ENCODE measurements at regions not wholly inside any gene's neighbourhood (a gene's known extent, or its start where the extent isn't known, plus 50 kb on each side); places are given as distances from the start of the nearest gene placed in this dataset.

DNA sequence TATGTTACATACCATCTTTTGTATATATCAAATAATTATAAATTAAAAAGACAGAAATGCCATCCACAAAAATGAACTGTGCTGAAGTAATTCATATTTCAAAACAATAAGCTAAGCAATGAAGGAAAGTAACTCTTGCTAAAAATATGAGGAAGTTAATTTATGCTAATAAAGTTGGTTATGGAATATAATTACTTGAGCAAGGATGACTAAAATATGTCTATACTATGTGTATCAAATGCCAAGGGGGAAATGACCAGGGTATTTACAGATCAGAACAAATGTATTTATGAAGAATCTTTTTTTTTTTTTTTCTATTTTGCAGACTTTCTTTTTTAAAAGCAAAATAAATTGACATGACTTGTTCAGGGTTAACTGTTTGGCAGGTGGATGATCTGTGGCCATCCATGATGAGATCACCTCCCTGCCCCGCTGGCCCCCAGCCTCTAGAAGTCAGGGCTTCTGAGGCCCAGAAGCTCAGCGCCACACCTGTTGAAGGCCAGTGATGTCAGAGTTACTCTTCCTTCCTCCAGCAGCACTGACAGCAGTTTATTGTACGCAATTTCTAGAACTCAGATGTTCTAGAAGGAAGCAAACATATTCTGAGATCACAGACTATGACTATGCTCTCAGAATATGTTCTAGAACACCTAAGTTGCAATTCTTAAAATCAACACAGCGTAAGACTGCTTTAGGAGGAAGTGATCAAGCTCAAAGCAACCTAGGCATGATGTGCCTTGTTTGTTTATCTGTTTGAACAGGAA lies 196.1 kb upstream of the KLF14 start:
- no peaks in the 10 kb centered on the region for H3K9me3 ChIP-seq (ENCODE audit: control insufficient read depth, insufficient read depth, low read depth, low read length)
- POLR2A ChIA-PET, result no interaction called here
- no peaks in the 10 kb centered on the region for H3K36me3 ChIP-seq (ENCODE audit: control insufficient read depth in 2 of 2, insufficient read depth in 1 of 2, low read length in 2 of 2)
- H3K4me1 ChIP-seq (ENCODE audit: control insufficient read depth, insufficient read depth, low read length), result peaks cover 2% of the 10 kb centered on the region; the same call in 1 of the 2 replicates
- CTCF ChIA-PET, result interaction anchor here (0.6 to 1.2 kb wide), 5 partner anchors 9 to 362 kb away, joined by 3 to 6 read pairs (median 3); no protein-coding TSS in a partner anchor
- H3K27ac ChIP-seq (ENCODE audit: extremely low read depth, low read depth, low read length), result no peak overlapping the region
- H3K4me3 ChIP-seq (ENCODE audit: low read depth, low read length), result no peak overlapping the region
- no peak for TF ChIP-seq HOXA7 (CRISPR knock-in tag; IDR thresholded peaks at IDR 0.05; ENCODE audit: borderline replicate concordance)
- peak; percentile 97 for TF ChIP-seq SCRT2 (tag by site-specific recombination; IDR thresholded peaks at IDR 0.05)
- no peak for TF ChIP-seq ZNF558 (tag by site-specific recombination; IDR thresholded peaks at IDR 0.05)
- TF ChIP-seq SP3 (tag by site-specific recombination; IDR thresholded peaks at IDR 0.05), result no peak
- no peak for TF ChIP-seq ZNF138 (tag by site-specific recombination; IDR thresholded peaks at IDR 0.05; ENCODE audit: borderline replicate concordance)
- TF ChIP-seq ZNF596 (tag by site-specific recombination; IDR thresholded peaks at IDR 0.05), result no peak
- TF ChIP-seq SCRT1 (tag by site-specific recombination; IDR thresholded peaks at IDR 0.05; ENCODE audit: borderline replicate concordance), result peak; percentile 85
- no peak for TF ChIP-seq ZFHX2 (tag by site-specific recombination; conservative IDR thresholded peaks at IDR 0.05)
- TF ChIP-seq ZNF221 (tag by site-specific recombination; IDR thresholded peaks at IDR 0.05; ENCODE audit: borderline replicate concordance), result no peak
- no peak for TF ChIP-seq ZNF514 (tag by site-specific recombination; IDR thresholded peaks at IDR 0.05)
- no peak for TF ChIP-seq PRDM1 (tag by site-specific recombination; IDR thresholded peaks at IDR 0.05)
- no peak for TF ChIP-seq ZBTB17 (tag by site-specific recombination; IDR thresholded peaks at IDR 0.05)

DNA sequence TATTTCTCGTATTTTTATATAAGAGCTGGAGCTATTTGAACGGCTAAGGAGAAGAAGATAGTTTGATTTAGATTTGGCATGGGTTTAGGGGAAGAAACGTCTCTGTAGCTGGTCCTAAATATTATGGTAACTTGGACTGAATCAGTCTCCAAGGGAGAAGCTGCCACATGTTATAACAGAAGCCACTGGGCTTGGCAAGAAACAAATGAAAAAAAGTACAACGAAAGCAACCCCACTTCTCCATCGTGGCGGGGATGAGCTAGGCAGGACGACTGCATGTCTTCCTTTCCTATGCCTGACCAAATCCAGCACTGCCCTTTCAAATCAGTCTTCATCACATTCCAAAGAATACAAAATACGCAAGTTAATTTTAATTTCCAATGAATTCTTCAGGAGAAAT lies 196.7 kb upstream of the KLF14 start:
- POLR2A ChIA-PET, result no interaction called here
- CTCF ChIA-PET, result interaction anchor here (0.9 to 1.2 kb wide), 3 partner anchors 51 to 111 kb away, joined by 3 to 6 read pairs (median 3); no protein-coding TSS in a partner anchor
- H3K4me1 ChIP-seq (ENCODE audit: control insufficient read depth, insufficient read depth, low read length), result no peaks in the 10 kb centered on the region
- no peak overlapping the region for H3K4me3 ChIP-seq (ENCODE audit: low read depth, low read length)
- no peaks in the 10 kb centered on the region for H3K9me3 ChIP-seq (ENCODE audit: control insufficient read depth, insufficient read depth, low read depth, low read length)
- no peaks in the 10 kb centered on the region for H3K36me3 ChIP-seq (ENCODE audit: control insufficient read depth in 2 of 2, insufficient read depth in 1 of 2, low read length in 2 of 2)
- no peak overlapping the region for H3K27ac ChIP-seq (ENCODE audit: extremely low read depth, low read depth, low read length)
- no peak for TF ChIP-seq TRIM28 (IDR thresholded peaks at IDR 0.05; ENCODE audit: borderline replicate concordance, low read length)

DNA sequence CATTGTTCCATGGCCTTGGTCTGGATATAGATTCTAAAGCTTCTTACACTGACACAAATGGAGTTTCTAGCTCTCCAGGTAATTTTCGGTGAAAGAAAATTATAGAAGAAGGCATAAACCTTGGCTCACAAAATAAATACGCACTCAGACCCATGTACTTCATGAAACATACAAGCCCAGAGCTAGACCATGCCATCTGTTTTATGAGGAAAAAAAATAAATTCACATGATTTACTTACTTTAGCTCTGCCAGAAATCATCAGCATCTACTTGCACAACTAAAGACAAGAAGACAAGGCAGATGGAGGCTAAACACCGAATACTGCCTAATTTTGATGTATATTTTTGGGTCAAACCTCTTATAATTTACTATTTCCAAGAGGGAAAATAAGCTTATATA lies 197.4 kb upstream of the KLF14 start:
- H3K9me3 ChIP-seq (ENCODE audit: control insufficient read depth, insufficient read depth, low read depth, low read length), result no peaks in the 10 kb centered on the region
- no peak overlapping the region for H3K27ac ChIP-seq (ENCODE audit: extremely low read depth, low read depth, low read length)
- no peaks in the 10 kb centered on the region for H3K4me1 ChIP-seq (ENCODE audit: control insufficient read depth, insufficient read depth, low read length)
- H3K36me3 ChIP-seq (ENCODE audit: control insufficient read depth in 2 of 2, insufficient read depth in 1 of 2, low read length in 2 of 2), result no peaks in the 10 kb centered on the region
- H3K4me3 ChIP-seq (ENCODE audit: low read depth, low read length), result no peak overlapping the region
- ChIA-PET CTCF (interaction anchor here (0.6 to 1.1 kb wide), 3 partner anchors 50 to 109 kb away, joined by 3 to 6 read pairs (median 3); no protein-coding TSS in a partner anchor), POLR2A (no interaction called here)
- TF ChIP-seq, protein P1, sequence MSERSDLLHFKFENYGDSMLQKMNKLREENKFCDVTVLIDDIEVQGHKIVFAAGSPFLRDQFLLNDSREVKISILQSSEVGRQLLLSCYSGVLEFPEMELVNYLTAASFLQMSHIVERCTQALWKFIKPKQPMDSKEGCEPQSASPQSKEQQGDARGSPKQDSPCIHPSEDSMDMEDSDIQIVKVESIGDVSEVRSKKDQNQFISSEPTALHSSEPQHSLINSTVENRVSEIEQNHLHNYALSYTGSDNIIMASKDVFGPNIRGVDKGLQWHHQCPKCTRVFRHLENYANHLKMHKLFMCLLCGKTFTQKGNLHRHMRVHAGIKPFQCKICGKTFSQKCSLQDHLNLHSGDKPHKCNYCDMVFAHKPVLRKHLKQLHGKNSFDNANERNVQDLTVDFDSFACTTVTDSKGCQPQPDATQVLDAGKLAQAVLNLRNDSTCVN (tag by site-specific recombination; optimal IDR thresholded peaks at IDR 0.05), result no peak
- TF ChIP-seq ZNF132 (tag by site-specific recombination; IDR thresholded peaks at IDR 0.05; ENCODE audit: borderline replicate concordance), result no peak

DNA sequence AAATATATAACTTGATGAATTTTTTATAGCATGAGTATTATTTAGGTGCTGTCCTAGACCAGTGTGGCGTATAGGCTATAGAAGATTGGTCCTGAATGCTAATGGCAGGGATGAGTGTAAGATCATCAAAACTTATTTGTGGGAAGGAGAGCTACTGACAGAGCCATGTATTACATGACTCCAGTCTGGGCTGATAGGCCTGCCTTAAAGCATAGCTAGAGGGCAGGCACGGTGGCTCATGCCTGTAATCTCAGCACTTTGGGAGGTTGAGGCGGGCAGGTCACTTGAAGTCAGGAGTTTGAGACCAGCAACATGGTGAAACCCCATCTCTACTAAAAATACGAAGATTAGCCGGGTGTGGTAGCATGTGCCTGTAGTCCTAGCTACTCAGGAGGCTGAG lies 198.1 kb upstream of the KLF14 start:
- Histone ChIP-seq H3K4me3 (ENCODE audit: low read depth, low read length) (no peak overlapping the region), H3K36me3 (ENCODE audit: control insufficient read depth in 2 of 2, insufficient read depth in 1 of 2, low read length in 2 of 2) (no peaks in the 10 kb centered on the region), H3K9me3 (ENCODE audit: control insufficient read depth, insufficient read depth, low read depth, low read length) (no peaks in the 10 kb centered on the region), H3K4me1 (ENCODE audit: control insufficient read depth, insufficient read depth, low read length) (no peaks in the 10 kb centered on the region), H3K27ac (ENCODE audit: extremely low read depth, low read depth, low read length) (no peak overlapping the region)
- CTCF ChIA-PET, result interaction anchor here (0.6 kb wide), 1 partner anchor 109 kb away, joined by 3 read pairs; no protein-coding TSS in a partner anchor
- POLR2A ChIA-PET, result no interaction called here
- TF ChIP-seq ZBTB48 (tag by site-specific recombination; IDR thresholded peaks at IDR 0.05) (no peak), ZNF837 (tag by site-specific recombination; IDR thresholded peaks at IDR 0.05) (no peak), ZNF121 (tag by site-specific recombination; IDR thresholded peaks at IDR 0.05) (no peak), ZFP37 (tag by site-specific recombination; IDR thresholded peaks at IDR 0.05) (no peak), ZNF555 (tag by site-specific recombination; conservative IDR thresholded peaks at IDR 0.05) (no peak), GFI1B (tag by site-specific recombination; IDR thresholded peaks at IDR 0.05) (no peak), SALL2 (tag by site-specific recombination; IDR thresholded peaks at IDR 0.05; ENCODE audit: borderline replicate concordance) (no peak), ZNF747 (tag by site-specific recombination; IDR thresholded peaks at IDR 0.05) (no peak), TRIM28 (IDR thresholded peaks at IDR 0.05; ENCODE audit: borderline replicate concordance, low read length) (no peak), ZNF560 (tag by site-specific recombination; IDR thresholded peaks at IDR 0.05; ENCODE audit: borderline replicate concordance) (no peak)
- TF ChIP-seq, protein P2, sequence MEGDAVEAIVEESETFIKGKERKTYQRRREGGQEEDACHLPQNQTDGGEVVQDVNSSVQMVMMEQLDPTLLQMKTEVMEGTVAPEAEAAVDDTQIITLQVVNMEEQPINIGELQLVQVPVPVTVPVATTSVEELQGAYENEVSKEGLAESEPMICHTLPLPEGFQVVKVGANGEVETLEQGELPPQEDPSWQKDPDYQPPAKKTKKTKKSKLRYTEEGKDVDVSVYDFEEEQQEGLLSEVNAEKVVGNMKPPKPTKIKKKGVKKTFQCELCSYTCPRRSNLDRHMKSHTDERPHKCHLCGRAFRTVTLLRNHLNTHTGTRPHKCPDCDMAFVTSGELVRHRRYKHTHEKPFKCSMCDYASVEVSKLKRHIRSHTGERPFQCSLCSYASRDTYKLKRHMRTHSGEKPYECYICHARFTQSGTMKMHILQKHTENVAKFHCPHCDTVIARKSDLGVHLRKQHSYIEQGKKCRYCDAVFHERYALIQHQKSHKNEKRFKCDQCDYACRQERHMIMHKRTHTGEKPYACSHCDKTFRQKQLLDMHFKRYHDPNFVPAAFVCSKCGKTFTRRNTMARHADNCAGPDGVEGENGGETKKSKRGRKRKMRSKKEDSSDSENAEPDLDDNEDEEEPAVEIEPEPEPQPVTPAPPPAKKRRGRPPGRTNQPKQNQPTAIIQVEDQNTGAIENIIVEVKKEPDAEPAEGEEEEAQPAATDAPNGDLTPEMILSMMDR (tag by site-specific recombination; IDR thresholded peaks at IDR 0.05), result no peak

Data from HEK293 (cell line).